Mesodermal cell (in vitro differentiated cells): ENCODE measurements at regions not wholly inside any gene's neighbourhood (a gene's known extent, or its start where the extent isn't known, plus 50 kb on each side); places are given as distances from the start of the nearest gene placed in this dataset.

Experiments used
- H3K27ac ChIP-seq: 2 replicates; pipeline ENCODE4 v1.7.0; 2013; ENCODE audit warnings: mild to moderate bottlenecking, low read depth, low read length, moderate library complexity; ENCODE audit not compliant: severe bottlenecking
- H3K36me3 ChIP-seq: 2 replicates; pipeline ENCODE4 v1.7.1; 2013; ENCODE audit warnings: mild to moderate bottlenecking, low read length, moderate library complexity; ENCODE audit not compliant: control insufficient read depth, insufficient read depth
- H3K4me1 ChIP-seq: one replicate; pipeline ENCODE4 v1.7.1; 2013; ENCODE audit warnings: mild to moderate bottlenecking, low read length; ENCODE audit not compliant: insufficient read depth, control insufficient read depth, poor library complexity, severe bottlenecking
- H3K4me3 ChIP-seq: 2 replicates; pipeline ENCODE4 v1.7.0; 2013; ENCODE audit warnings: low read length, control low read depth, mild to moderate bottlenecking; ENCODE audit not compliant: insufficient read depth, poor library complexity, severe bottlenecking; ENCODE audit errors: extremely low read depth
- H3K9me3 ChIP-seq: 2 replicates; pipeline ENCODE4 v1.7.1; 2013; ENCODE audit warnings: mild to moderate bottlenecking, low read length, moderate library complexity; ENCODE audit not compliant: control insufficient read depth
- WGBS, 2 experiments: methylation state at CpG; one replicate each; pipeline ENCODE4 v1.1.5; 2013; ENCODE audit warnings: missing lambda C conversion rate in 2 of 2; ENCODE audit not compliant: insufficient coverage in 2 of 2; 5-methylcytosine and 5-hydroxymethylcytosine counted together

DNA sequence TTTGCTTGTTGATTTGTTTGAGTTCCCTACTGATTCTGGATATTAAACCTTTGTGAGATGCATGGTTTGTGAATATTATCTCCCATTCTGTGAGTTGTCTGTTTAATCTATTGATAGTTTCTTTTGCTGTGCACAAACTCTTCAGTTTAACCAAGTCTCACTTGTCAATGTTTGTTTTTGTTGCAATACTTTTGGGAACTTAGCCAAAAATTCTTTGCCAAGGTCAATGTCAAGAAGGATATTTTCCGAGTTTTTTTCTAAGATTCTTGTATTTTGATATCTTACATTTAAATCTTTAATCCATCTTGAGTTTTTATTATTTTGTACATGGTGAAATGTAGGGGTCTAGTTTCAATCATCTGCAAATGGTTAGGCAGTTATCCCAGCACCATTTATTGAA, 1230.7 kb upstream of the NCAM2 start:
- H3K9me3 ChIP-seq: no peaks in the 10 kb centered on the region
- H3K36me3 ChIP-seq: no peaks in the 10 kb centered on the region

DNA sequence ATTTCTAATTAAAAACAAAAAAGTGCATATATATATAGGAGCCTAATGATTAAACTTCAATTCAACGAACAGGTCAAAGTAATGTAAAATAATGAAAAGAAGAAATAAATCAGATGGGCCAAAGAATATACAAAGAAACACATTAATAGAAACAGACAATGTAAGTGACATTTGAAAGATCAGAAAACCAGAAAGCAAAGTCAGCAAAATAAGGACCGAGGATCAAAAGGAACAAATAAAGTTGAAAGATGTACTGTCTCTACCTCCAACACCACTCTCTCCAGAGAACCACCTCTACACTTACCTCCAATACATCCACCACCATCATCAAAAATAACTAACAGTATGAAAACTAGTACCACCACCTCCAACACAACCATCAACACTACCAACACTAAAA, 1226.3 kb upstream of the NCAM2 start:
- H3K4me3 ChIP-seq: no peak overlapping the region
- no peak overlapping the region for H3K27ac ChIP-seq
- no peaks in the 10 kb centered on the region for H3K9me3 ChIP-seq
- H3K36me3 ChIP-seq: no peaks in the 10 kb centered on the region
- WGBS, 2 experiments: 67% methylated on average over 1 of the region's 2 CpGs; no CpG with 5 or more reads in 1 of the 2 experiments
- no peaks in the 10 kb centered on the region for H3K4me1 ChIP-seq

More for the DNA sequence above, 1230.7 kb upstream of the NCAM2 start:
- H3K4me3 ChIP-seq: no peak overlapping the region
- WGBS, 2 experiments: no CpG with 5 or more reads among the region's 1 CpG
- H3K27ac ChIP-seq: no peak overlapping the region
- H3K4me1 ChIP-seq: no peaks in the 10 kb centered on the region

DNA sequence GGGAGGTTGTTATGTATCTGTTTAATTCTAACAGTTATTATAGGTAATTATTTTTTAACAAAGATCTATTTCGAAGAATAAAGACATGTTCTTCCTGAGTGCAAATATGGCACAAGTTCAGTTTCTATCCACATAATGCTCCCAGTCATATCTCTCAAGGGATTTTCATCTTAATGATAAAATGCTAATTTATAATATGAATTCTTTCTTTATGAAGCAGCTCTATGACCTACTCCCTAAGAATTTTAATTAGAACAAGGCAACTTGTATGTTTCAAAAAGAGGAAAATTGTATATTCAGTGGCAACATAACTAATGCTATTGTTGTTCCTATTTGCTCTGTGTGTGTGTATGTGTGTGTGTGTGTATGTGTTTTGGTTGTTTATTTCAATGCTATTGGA, 1222.1 kb upstream of the NCAM2 start:
- H3K36me3 ChIP-seq: no peaks in the 10 kb centered on the region

DNA sequence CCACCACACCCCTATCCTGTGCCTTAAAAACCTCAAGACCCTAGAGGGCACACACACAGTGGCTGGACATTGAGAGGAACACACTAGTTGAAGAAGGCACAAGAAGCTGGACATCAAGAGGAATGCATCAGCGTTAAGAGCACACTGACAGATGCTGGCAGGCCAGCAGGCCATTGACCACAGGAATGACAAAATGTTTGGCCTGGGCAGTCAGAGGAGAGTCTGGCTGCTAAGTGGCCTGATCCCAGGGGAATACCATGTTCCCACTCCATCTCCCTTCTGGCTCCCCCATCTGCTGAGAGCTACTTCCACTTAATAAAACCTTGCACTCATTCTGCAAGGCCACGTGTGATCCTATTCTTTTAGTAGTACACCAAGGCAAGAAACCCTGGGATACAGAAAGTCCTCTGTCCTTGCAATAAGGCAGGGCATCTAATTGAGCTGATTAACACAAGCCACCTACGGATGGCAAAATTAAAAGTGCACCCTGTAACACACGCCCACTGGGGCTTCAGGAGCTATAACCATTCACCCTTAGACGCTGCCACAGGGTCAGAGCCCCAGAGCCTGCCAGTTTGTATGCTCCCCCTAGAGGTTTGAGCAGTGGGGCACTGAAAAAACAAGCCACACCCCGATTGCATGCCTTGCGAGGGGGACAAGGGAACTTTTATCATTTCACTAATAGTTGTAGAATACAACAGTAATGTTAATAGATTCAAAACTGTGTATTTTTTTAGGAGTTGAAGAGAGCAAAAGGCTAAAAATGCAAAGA, 1216.1 kb upstream of the NCAM2 start:
- Histone ChIP-seq H3K4me3 (no peak overlapping the region), H3K36me3 (no peaks in the 10 kb centered on the region), H3K27ac (no peak overlapping the region), H3K4me1 (no peaks in the 10 kb centered on the region), H3K9me3 (no peaks in the 10 kb centered on the region)
- 80 to 90% methylated on average over 2 to 5 of the region's 7 CpGs for WGBS, 2 experiments

More for the DNA sequence above, 1222.1 kb upstream of the NCAM2 start:
- no peak overlapping the region for H3K4me3 ChIP-seq
- no peaks in the 10 kb centered on the region for H3K4me1 ChIP-seq
- no peak overlapping the region for H3K27ac ChIP-seq
- no peaks in the 10 kb centered on the region for H3K9me3 ChIP-seq
- no CpG with 5 or more reads among the region's 1 CpG for WGBS, 2 experiments

DNA sequence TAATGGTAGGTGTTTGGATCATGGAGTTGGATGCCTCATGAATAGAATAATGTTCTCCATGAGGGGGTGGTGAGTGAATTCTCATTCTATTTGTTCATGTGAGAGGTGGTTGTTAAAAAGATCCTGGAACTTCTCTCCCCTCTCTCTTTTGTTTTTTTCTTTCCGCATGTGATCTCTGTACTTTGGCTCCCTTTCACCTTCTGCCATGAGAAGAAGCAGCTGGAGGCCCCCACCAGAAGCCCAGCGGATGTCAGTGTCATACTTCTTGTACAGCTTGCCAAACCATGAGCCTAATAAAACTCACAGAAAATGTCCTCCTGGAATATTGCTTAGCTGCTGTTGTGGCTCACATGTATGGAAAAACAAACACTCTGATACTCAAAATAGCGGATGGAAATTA, 1212.3 kb upstream of the NCAM2 start:
- Histone ChIP-seq H3K4me1 (no peaks in the 10 kb centered on the region), H3K27ac (no peak overlapping the region)
- WGBS, 2 experiments: 88 to 100% methylated on average over 1 to 2 of the region's 3 CpGs

DNA sequence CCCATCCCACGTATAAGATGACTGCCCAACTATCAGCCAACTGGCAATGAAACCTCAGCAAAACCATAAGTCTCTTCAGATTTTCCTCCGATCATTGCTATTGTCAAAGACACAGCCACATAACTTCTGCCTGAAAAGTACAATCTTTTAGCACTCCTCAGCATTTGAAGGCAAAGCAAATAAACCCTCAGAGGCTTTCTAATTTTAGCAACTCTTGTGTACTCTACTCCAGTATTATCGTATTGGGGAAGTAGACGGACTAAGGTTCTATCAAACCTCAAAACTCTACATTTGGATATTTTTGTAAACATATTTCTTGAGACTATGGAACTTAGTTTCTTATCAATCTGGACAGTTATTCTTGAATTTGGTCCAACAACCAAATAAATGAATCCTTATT, 1206.2 kb upstream of the NCAM2 start:
- no peak overlapping the region for H3K4me3 ChIP-seq
- no peaks in the 10 kb centered on the region for H3K4me1 ChIP-seq
- no peak overlapping the region for H3K27ac ChIP-seq
- no peaks in the 10 kb centered on the region for H3K36me3 ChIP-seq
- no peaks in the 10 kb centered on the region for H3K9me3 ChIP-seq
- WGBS, 2 experiments: 88 to 89% methylated on average over 1 to 2 of the region's 4 CpGs

More for the DNA sequence above, 1212.3 kb upstream of the NCAM2 start:
- no peak overlapping the region for H3K4me3 ChIP-seq
- no peaks in the 10 kb centered on the region for H3K36me3 ChIP-seq
- H3K9me3 ChIP-seq: no peaks in the 10 kb centered on the region

DNA sequence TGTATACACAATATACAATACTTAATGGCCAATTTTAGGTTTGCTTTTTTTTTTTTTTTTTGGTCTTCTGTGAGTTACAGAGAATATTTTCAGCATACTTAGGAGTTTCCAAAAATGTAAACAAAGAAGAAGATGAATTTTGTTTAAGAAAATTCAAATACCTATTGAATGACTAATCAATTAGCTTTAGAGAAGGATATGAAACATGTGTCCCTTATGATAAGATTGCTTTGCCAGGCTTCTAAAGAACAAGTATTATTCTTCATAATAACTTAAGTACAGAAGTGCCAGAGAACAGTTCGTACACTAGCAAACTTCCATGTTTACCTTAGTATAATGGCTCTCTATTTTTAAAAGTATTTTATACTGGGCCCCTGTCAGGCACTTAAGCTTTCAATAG, 1191.0 kb upstream of the NCAM2 start:
- Histone ChIP-seq H3K27ac (no peak overlapping the region), H3K9me3 (no peaks in the 10 kb centered on the region), H3K4me1 (no peaks in the 10 kb centered on the region), H3K36me3 (no peaks in the 10 kb centered on the region), H3K4me3 (no peak overlapping the region)
- WGBS, 2 experiments: no CpG with 5 or more reads among the region's 1 CpG

DNA sequence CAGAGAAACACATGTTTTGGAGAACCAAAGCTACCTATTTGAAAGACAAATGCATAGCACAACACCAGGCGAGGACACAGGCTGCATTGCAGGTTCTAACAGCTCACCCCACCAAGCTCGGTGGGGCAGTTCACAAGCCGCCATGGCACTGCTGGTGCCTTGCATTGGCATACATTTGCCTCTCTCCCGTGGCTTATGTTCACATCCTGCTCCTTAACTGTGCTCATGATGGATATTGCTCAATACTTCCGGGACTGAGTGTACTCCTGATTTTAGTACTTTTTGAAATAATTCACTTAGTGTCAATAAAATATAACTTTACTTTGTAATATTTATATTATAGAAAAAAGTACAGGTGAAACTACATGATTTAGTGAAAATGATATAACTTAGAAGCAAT, 1187.4 kb upstream of the NCAM2 start:
- no peaks in the 10 kb centered on the region for H3K9me3 ChIP-seq
- H3K4me3 ChIP-seq: no peak overlapping the region
- H3K4me1 ChIP-seq: no peaks in the 10 kb centered on the region
- no peak overlapping the region for H3K27ac ChIP-seq
- H3K36me3 ChIP-seq: no peaks in the 10 kb centered on the region
- WGBS, 2 experiments: 55 to 71% methylated on average over 2 to 3 of the region's 5 CpGs

DNA sequence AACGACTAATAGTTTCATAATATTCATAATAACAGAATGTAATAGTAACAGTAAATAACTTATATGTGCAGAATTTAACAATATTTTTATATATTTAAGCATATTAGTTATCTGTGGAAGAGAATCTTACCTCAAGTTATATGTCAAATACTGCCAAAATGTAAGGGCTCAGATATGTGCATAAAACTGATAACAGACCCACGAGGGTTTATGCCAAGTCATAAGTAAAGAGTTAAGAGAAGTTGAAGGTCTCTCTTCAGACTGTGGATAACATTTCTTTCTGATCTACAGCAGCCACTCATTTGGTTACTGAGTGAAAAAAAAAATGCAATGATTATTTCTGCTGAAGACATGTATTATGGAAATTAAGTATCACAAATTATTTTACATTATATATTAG, 1167.8 kb upstream of the NCAM2 start:
- no peaks in the 10 kb centered on the region for H3K36me3 ChIP-seq
- WGBS, 2 experiments: no CpG with 5 or more reads among the region's 2 CpGs
- no peak overlapping the region for H3K4me3 ChIP-seq
- H3K9me3 ChIP-seq: no peaks in the 10 kb centered on the region
- no peak overlapping the region for H3K27ac ChIP-seq
- H3K4me1 ChIP-seq: no peaks in the 10 kb centered on the region

DNA sequence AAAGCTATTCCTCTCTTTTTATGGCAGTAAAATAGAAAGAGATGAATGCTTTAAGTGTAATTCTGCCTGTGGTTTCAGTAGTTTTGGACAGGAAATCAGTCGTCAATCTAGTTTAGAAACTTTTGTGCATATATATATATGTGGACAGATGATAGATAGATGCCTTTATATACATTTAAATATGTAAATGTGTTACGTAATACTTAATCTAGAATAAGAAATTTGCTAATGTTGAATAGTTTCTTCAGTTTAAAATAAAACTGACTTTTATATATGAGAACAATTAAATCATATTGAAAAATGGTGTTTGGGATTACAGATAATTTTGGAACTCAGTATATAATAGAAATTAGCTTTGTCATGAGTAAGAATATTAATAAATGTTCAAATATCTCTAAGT, 1165.7 kb upstream of the NCAM2 start:
- H3K4me3 ChIP-seq: no peak overlapping the region
- WGBS, 2 experiments: 80% methylated on average over 1 of the region's 2 CpGs; no CpG with 5 or more reads in 1 of the 2 experiments
- no peaks in the 10 kb centered on the region for H3K9me3 ChIP-seq
- H3K36me3 ChIP-seq: no peaks in the 10 kb centered on the region
- no peak overlapping the region for H3K27ac ChIP-seq
- no peaks in the 10 kb centered on the region for H3K4me1 ChIP-seq

DNA sequence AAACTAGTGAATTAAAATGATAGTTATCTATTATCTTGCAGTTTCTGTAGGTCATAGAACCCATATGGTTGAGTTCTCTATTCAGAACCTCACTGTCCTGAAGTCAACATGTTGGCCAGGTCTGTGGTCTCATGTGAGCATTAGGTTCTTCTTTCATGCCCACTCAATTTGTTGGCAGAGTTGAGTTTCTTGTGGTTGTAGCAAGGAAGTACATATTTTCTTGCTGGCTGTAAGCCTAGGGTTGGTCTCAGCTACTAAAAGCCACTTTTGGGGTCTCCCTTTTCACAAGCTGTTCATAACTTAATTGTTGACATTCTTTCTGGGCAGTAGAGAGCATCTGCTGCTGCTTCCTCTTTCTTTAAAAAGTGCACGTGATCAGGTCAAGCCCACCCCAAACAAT, 1165.1 kb upstream of the NCAM2 start:
- Histone ChIP-seq H3K27ac (no peak overlapping the region), H3K36me3 (no peaks in the 10 kb centered on the region), H3K4me3 (no peak overlapping the region), H3K4me1 (no peaks in the 10 kb centered on the region), H3K9me3 (no peaks in the 10 kb centered on the region)
- WGBS, 2 experiments: no CpG with 5 or more reads among the region's 1 CpG
